C4-2B (cell line): ENCODE measurements at regions not wholly inside any gene's neighbourhood (a gene's known extent, or its start where the extent isn't known, plus 50 kb on each side); places are given as distances from the start of the nearest gene placed in this dataset.

Experiments used
- CTCF ChIP-seq: fragments of 450-650 bp; conservative IDR thresholded peaks from 2 replicates; pipeline ENCODE4 v1.5.1; 2017; ENCODE audit warnings: mild to moderate bottlenecking
- ZFX ChIP-seq: fragments of 450-650 bp; IDR thresholded peaks from 2 replicates; pipeline ENCODE4 v1.6.1; 2017

GRCh38 chr4:159484864-159485263 lies 382.0 kb downstream of the RAPGEF2 start:
- TF ChIP-seq CTCF, result no peak
- no peak for TF ChIP-seq ZFX
